IPS DF 19.7 (cell line): ENCODE measurements at regions not wholly inside any gene's neighbourhood (a gene's known extent, or its start where the extent isn't known, plus 50 kb on each side); places are given as distances from the start of the nearest gene placed in this dataset.
"Not testable (repeated sequence)": the region's sequence is repeated elsewhere in the genome, so short reads cannot be mapped to it uniquely, and the experiment has no call there.

ENCODE experiments used
- DNase-seq: peaks from one replicate; pipeline ENCODE4 v3.0.0-alpha.2; 2013; ENCODE audit warnings: low read depth, low spot score

- DNase-seq = no peak
Measured at GRCh38 chr6:138656364-138657064, 117.1 kb upstream of the CCDC28A start.

GRCh38 chr6:138657065-138657425 is 116.5 kb upstream of the CCDC28A start:
- DNase-seq = no peak

GRCh38 chr6:138659998-138660397 is 113.6 kb upstream of the CCDC28A start:
- no peak for DNase-seq

- DNase-seq = no peak
Measured at GRCh38 chr6:138662471-138662870, 111.1 kb upstream of the CCDC28A start.

GRCh38 chr6:138663892-138664291 is 109.7 kb upstream of the CCDC28A start:
- no peak for DNase-seq

- no peak for DNase-seq
Measured at GRCh38 chr6:138664745-138665144, 108.8 kb upstream of the CCDC28A start.

GRCh38 chr6:138666636-138667035 is 106.9 kb upstream of the CCDC28A start:
- no peak for DNase-seq

GRCh38 chr6:138667408-138667807 is 106.2 kb upstream of the CCDC28A start:
- DNase-seq = no peak

GRCh38 chr6:138671351-138671750 is 102.2 kb upstream of the CCDC28A start:
- DNase-seq = no peak

GRCh38 chr6:138673346-138674014 is 100.1 kb upstream of the CCDC28A start:
- DNase-seq = no peak

- not testable (repeated sequence) for DNase-seq
Measured at GRCh38 chr6:138674444-138674843, 99.1 kb upstream of the CCDC28A start.

- DNase-seq = no peak
Measured at GRCh38 chr6:138677538-138677937, 96.0 kb upstream of the CCDC28A start.

GRCh38 chr6:138678168-138678567 is 95.4 kb upstream of the CCDC28A start:
- DNase-seq = no peak

- no peak for DNase-seq
Measured at GRCh38 chr6:138680085-138680484, 93.5 kb upstream of the CCDC28A start.

GRCh38 chr6:138681627-138682026 is 91.9 kb upstream of the CCDC28A start:
- no peak for DNase-seq

- no peak for DNase-seq
Measured at GRCh38 chr6:138682704-138683527, 90.7 kb upstream of the CCDC28A start.

GRCh38 chr6:138685257-138685656 is 88.3 kb upstream of the CCDC28A start:
- no peak for DNase-seq

GRCh38 chr6:138685781-138686180 is 87.8 kb upstream of the CCDC28A start:
- no peak for DNase-seq

GRCh38 chr6:138688580-138688979 is 85.0 kb upstream of the CCDC28A start:
- DNase-seq = no peak

- DNase-seq = no peak
Measured at GRCh38 chr6:138689849-138690248, 83.7 kb upstream of the CCDC28A start.

GRCh38 chr6:138690975-138691594 is 82.5 kb upstream of the CCDC28A start:
- no peak for DNase-seq

GRCh38 chr6:138691595-138692057 is 81.9 kb upstream of the CCDC28A start:
- DNase-seq = no peak
